ENCODE measurements at regions not wholly inside any gene's neighbourhood (a gene's known extent, or its start where the extent isn't known, plus 50 kb on each side); places are given as distances from the start of the nearest gene placed in this dataset.

DNA sequence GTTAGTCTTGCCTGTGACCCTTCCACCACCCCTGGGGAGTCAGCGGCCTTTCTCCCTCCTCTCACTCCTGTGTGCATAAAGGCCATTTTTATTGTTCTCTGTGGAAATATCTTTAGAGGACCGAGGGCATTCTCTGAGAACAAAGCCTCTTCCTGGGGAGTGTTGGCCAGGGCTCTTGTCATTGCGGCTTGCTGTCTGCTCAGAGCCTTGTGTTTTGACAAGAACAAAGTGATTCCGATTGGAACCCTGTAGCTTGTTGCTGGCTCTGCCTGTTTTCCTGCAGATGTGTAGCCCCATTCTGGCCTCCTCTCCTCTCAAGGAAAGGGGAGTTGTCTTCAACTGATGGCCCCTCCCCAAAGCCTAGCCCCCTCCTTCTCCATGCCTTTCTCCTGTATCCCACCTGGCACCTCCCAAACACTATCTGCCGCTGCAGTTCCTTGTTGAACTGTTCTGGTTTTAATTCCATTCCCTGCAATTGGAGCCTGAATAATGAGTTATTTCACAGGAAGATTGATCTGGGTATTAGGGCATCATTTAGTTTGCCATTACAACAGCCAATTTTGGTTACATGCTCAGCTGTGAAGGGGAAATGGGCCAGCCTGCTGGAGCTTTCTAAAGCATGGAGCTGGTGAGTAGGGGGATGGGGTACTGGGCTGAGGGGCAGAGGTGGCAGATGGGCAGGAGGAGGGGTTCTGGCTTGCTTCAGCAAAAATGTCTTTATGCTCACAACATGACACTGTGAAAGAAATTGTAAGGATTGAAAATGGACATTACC, 252.5 kb downstream of the LRFN2 start (continued):
- TF ChIP-seq FOXJ3 (CRISPR knock-in tag; IDR thresholded peaks at IDR 0.05; ENCODE audit: borderline replicate concordance): no peak
- TF ChIP-seq, protein P1, sequence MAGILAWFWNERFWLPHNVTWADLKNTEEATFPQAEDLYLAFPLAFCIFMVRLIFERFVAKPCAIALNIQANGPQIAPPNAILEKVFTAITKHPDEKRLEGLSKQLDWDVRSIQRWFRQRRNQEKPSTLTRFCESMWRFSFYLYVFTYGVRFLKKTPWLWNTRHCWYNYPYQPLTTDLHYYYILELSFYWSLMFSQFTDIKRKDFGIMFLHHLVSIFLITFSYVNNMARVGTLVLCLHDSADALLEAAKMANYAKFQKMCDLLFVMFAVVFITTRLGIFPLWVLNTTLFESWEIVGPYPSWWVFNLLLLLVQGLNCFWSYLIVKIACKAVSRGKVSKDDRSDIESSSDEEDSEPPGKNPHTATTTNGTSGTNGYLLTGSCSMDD (CRISPR knock-in tag; IDR thresholded peaks at IDR 0.05): no peak
- TF ChIP-seq, protein P2, sequence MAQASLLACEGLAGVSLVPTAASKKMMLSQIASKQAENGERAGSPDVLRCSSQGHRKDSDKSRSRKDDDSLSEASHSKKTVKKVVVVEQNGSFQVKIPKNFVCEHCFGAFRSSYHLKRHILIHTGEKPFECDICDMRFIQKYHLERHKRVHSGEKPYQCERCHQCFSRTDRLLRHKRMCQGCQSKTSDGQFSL (CRISPR knock-in tag; IDR thresholded peaks at IDR 0.05): no peak
- TF ChIP-seq TAF1 (CRISPR knock-in tag; IDR thresholded peaks at IDR 0.05): no peak
- TF ChIP-seq PHF8 (CRISPR knock-in tag; IDR thresholded peaks at IDR 0.05): no peak
- TF ChIP-seq, protein P3, sequence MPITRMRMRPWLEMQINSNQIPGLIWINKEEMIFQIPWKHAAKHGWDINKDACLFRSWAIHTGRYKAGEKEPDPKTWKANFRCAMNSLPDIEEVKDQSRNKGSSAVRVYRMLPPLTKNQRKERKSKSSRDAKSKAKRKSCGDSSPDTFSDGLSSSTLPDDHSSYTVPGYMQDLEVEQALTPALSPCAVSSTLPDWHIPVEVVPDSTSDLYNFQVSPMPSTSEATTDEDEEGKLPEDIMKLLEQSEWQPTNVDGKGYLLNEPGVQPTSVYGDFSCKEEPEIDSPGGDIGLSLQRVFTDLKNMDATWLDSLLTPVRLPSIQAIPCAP (CRISPR knock-in tag; IDR thresholded peaks at IDR 0.05; ENCODE audit: low read depth): no peak
- no peak for TF ChIP-seq ZNF468 (CRISPR knock-in tag; IDR thresholded peaks at IDR 0.05)

DNA sequence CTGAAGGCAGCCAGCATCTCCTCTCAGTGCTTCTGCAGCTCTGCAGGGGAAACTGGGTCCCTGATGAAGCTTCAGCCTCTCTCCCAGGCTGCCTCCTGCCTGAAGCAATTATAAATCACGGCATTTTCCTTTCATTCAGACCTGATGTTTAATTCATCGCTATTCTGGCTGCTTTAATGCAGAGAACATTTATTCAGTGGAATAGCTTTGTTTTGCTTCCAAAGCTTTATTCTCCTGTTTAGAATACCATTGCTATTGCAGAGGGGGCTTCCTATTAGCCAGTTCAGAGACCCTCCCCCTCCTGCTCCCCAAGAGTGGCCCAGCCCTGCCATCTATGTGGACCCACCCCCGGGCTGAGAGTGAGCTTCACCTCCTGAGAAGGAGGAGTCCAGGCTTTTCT, 255.6 kb downstream of the LRFN2 start:
- Histone ChIP-seq H3K4me3 (replicated peaks in 1 of 3; ENCODE audit: insufficient read depth in 1 of 3, low read depth in 2 of 3, low read length in 3 of 3) (no peak overlapping the region), H3K79me2 (ENCODE audit: insufficient read depth, low read length) (no peaks in the 10 kb centered on the region), H3K9ac (ENCODE audit: insufficient read depth, low read depth, low read length) (no peak overlapping the region), H4K20me1 (ENCODE audit: insufficient read depth, low read length) (no peaks in the 10 kb centered on the region), H3K27me3 (ENCODE audit: control insufficient read depth in 1 of 2, insufficient read depth in 2 of 2, low read length in 2 of 2) (no peaks in the 10 kb centered on the region; a peak in 1 of 5 replicates), H3K36me3 (replicated peaks in 1 of 2; ENCODE audit: control insufficient read depth in 1 of 2, insufficient read depth in 2 of 2, low read length in 2 of 2) (no peaks in the 10 kb centered on the region), H3K27ac (ENCODE audit: extremely low read length, insufficient read depth, low read length) (no peak overlapping the region), H3K9me3 (ENCODE audit: low read length) (no peaks in the 10 kb centered on the region), H3K4me2 (ENCODE audit: low read depth, low read length) (no peak overlapping the region), H2AFZ (ENCODE audit: low read length) (no peak overlapping the region), H3K4me1 (ENCODE audit: insufficient read depth, low read length) (no peaks in the 10 kb centered on the region)
- DNase-seq (ENCODE audit: low spot score): no peak
- TF ChIP-seq SP4 (CRISPR knock-in tag; IDR thresholded peaks at IDR 0.05) (no peak), PAF1 (CRISPR knock-in tag; IDR thresholded peaks at IDR 0.05) (no peak), ZNF12 (CRISPR knock-in tag; IDR thresholded peaks at IDR 0.05) (no peak), ZSCAN30 (CRISPR knock-in tag; IDR thresholded peaks at IDR 0.05) (no peak), HNRNPK (IDR thresholded peaks at IDR 0.05; ENCODE audit: low read depth, low read length, poor library complexity, severe bottlenecking) (no peak), ZNF564 (CRISPR knock-in tag; IDR thresholded peaks at IDR 0.05) (no peak), PTBP1 (IDR thresholded peaks at IDR 0.05; ENCODE audit: low read depth, low read length, poor library complexity, severe bottlenecking) (no peak), PHB2 (IDR thresholded peaks at IDR 0.05; ENCODE audit: partially characterized antibody) (no peak)
- TF ChIP-seq, protein P4, sequence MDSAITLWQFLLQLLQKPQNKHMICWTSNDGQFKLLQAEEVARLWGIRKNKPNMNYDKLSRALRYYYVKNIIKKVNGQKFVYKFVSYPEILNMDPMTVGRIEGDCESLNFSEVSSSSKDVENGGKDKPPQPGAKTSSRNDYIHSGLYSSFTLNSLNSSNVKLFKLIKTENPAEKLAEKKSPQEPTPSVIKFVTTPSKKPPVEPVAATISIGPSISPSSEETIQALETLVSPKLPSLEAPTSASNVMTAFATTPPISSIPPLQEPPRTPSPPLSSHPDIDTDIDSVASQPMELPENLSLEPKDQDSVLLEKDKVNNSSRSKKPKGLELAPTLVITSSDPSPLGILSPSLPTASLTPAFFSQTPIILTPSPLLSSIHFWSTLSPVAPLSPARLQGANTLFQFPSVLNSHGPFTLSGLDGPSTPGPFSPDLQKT (CRISPR knock-in tag; IDR thresholded peaks at IDR 0.05; ENCODE audit: borderline replicate concordance): no peak
- TF ChIP-seq, protein P5, sequence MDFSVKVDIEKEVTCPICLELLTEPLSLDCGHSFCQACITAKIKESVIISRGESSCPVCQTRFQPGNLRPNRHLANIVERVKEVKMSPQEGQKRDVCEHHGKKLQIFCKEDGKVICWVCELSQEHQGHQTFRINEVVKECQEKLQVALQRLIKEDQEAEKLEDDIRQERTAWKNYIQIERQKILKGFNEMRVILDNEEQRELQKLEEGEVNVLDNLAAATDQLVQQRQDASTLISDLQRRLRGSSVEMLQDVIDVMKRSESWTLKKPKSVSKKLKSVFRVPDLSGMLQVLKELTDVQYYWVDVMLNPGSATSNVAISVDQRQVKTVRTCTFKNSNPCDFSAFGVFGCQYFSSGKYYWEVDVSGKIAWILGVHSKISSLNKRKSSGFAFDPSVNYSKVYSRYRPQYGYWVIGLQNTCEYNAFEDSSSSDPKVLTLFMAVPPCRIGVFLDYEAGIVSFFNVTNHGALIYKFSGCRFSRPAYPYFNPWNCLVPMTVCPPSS (IDR thresholded peaks at IDR 0.05): no peak
- TF ChIP-seq, protein P6, sequence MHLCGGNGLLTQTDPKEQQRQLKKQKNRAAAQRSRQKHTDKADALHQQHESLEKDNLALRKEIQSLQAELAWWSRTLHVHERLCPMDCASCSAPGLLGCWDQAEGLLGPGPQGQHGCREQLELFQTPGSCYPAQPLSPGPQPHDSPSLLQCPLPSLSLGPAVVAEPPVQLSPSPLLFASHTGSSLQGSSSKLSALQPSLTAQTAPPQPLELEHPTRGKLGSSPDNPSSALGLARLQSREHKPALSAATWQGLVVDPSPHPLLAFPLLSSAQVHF (CRISPR knock-in tag; IDR thresholded peaks at IDR 0.05): no peak
- no TSS peak for BruUV-seq (replicated peaks)
- intact Hi-C loops (cut with micrococcal nuclease; ENCODE audit: unreplicated experiment) (no loop called here), in situ Hi-C loops (cut with HindIII; ENCODE audit: extremely low pct_ligation_motif_present, low pct_unique_long_range_greater_than_20kb) (loop anchor here (25.0 kb wide), 1 partner anchor 706 kb away; the partner anchor contains the start of genes TSPO2 and UNC5CL)
- POLR2A ChIA-PET: no interaction called here
- CTCF ChIA-PET (ENCODE audit: low intra/inter-chr PET ratio, low total read pairs): no interaction called here
- WGBS (ENCODE audit: low lambda C conversion rate): 8% methylated on average over 3 of the region's 3 CpGs
- ATAC-seq: no peak
- no peak for FAIRE-seq
